ENCODE measurements at regions not wholly inside any gene's neighbourhood (a gene's known extent, or its start where the extent isn't known, plus 50 kb on each side); places are given as distances from the start of the nearest gene placed in this dataset.

DNA sequence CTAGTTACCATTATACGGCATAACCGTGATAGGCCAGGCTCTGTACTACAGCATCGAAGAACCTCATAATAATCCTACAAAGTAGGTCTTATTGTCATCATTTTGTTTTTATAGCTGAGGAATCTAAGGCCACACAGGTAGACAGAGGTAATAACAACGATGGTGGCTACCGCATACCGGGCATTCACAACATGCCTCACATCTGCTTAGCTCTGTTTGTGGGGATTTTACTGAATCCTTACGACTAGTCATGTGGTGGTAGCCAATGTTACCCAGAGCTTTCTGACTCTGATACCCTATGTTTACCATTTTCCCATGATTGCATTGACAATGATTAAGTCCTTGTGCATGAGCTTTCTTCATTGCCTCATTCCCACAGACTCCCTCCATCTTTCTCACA, 269.4 kb downstream of the TCF7L2 start:
- no peak for DNase-seq

GRCh38 chr10:113221756-113222168, 271.7 kb downstream of the TCF7L2 start:
- peak; percentile 87 for DNase-seq

DNA sequence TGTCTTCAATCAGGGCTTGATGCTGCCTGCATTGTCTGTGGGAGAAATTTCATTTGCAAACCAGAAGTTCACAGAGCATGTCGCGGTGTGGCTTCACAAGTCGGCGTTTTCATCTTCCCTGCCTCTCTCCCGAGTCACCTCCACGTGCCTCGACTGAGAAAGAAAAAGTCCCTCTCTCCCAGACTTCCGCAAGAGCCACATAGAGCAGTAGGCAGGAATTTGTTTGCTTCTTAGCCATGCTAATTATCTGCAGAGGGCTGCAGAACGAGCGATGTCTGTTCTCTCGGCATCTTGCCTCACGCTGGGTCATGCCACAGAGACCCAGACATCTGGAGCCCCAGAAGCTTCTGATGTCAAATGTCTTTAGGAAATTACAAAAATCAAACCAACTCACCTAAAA, 272.2 kb downstream of the TCF7L2 start:
- peak; percentile 33 for DNase-seq

- no peak for DNase-seq
Observed at GRCh38 chr10:113225364-113225763, 275.3 kb downstream of the TCF7L2 start.

DNA sequence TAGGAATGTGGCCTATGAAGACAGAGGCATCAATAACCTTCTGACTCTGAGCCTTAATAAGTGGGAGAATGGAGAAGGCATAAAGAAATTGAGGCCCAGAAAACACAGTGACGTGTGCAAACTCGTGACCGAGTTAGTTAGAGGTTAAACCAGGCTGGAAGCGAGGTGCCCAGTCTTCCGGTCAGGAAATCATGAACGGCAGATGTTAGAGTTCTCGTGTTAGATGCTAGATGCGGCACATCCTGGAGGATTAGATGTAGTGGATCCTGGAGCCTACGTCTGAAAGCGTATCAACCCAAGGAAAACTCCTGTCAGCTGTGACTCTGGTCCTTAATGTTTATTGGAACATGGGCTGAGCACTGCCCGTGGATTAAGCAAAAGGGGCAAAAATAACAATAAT, 275.9 kb downstream of the TCF7L2 start:
- DNase-seq, result no peak

DNA sequence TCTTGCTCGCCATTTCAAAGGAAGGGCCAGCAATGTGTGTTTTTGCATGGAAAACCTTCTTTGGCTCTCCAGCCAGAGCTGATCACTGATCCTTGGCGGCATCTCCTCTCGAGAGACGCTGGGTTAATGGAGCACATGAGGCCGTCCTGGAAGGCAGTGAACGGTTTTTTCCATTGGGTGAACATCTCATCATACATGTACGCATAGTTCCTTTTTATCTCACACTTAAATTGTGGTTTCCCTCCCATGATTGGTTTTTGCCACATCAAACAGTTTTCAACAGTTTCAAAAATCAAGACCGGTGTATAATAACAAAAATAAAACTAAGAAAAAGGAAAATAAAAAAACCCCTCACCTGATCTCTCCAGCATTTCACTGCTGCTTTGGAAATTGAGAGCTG, 276.4 kb downstream of the TCF7L2 start:
- DNase-seq, result no peak

DNA sequence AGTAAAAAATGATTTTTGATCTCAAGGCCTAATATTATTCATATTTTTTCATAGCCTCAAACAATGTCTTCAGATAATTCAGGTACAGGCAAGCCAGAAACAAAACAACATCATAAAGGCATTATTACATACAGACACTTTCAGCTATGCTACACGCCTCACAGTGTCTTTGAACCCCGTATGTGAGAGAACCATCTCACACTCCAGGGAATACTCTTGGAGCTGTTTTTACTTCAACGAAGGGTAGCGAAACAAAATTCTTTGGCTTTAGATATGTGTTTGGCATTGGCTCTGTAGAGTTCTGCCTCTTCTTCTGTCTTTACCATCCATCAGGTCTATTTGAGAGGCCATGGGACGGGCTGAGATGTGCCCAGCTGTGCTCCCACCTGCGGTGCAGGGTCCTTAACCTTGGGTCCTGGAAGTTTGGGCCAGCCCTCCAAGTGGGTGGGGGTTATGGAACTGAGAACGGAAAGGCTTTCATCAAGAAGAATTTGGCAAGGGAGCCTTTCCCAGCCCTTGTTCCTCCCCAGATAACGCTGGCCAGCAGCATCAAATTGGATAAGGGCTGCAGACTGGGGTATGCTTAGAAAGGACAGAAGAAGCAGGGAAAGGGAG, 276.9 kb downstream of the TCF7L2 start:
- DNase-seq, result no peak

GRCh38 chr10:113228530-113228929, 278.5 kb downstream of the TCF7L2 start:
- DNase-seq, result peak; percentile 79

- DNase-seq, result no peak
Observed at GRCh38 chr10:113230011-113230610, 280.1 kb downstream of the TCF7L2 start.

DNA sequence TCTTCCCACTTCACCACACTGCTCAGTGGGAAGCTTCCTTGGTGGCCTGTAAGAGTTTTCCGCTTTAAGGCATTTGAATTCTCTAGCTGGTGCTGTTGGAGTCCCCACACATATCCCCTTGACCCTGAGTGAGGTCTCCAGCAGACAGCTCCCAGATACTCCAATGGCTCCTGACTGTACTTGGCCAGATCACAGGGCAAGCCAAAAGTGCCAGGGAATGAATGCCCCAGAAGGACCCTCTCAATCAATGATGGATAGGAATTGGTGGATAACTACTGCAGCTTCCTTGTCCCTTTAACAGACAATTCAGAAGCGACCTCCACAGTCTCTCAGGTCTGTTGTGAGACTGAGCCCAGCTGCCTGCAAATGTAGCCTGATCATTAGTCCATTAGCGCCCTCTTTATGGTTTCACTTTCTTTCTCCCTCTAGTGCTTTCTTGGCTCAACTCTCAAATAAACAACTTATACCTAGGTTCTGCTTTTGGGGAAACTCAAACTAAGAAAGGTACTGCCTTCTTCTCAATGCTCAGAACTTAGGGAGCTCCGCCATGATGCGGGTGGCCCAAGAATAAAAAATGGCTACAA, 283.0 kb downstream of the TCF7L2 start:
- DNase-seq, result no peak

- no peak for DNase-seq
Observed at GRCh38 chr10:113234481-113234880, 284.4 kb downstream of the TCF7L2 start.

DNA sequence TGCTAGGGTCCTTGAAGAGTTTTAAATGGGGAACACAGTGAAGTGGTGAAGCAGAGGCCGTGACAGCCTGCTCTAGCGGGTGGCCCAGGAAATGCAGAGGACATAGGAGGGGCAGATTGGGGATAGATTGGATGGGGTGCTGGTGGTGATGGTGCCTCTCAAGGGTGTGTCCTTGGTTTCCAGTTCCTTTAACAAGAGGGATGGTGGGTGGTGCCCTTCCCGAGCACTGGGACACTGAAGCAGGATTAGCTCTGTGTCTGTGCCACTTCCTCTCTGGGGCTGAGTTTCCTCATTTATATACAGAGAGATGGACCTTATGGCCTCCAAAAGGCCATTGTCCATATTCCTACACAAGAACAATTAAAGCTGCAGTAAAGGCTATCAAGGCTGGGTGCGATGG, 285.5 kb downstream of the TCF7L2 start:
- no peak for DNase-seq

GRCh38 chr10:113236998-113237397, 287.0 kb downstream of the TCF7L2 start:
- DNase-seq, result no peak

GRCh38 chr10:113239566-113240350, 289.7 kb downstream of the TCF7L2 start:
- DNase-seq, result no peak

DNA sequence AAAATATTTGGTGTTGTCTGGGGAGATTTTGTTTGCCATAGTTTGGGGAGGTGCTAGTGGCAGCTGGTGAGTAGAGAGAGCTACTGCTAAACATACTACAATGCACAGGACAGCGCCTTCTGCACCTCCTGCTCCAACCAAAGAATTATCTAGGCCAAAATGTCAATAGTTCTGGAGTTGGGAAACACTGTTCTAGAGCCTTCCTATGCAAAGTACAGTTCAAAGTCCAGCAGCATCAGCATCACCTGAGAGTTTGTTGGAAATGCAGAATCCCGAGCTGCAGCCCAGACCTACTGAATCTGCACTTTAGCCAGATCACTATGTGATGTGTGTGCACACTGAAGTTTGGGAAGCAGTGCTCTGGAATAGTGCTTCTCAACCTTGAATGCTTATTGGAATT, 290.7 kb downstream of the TCF7L2 start:
- DNase-seq, result no peak

DNA sequence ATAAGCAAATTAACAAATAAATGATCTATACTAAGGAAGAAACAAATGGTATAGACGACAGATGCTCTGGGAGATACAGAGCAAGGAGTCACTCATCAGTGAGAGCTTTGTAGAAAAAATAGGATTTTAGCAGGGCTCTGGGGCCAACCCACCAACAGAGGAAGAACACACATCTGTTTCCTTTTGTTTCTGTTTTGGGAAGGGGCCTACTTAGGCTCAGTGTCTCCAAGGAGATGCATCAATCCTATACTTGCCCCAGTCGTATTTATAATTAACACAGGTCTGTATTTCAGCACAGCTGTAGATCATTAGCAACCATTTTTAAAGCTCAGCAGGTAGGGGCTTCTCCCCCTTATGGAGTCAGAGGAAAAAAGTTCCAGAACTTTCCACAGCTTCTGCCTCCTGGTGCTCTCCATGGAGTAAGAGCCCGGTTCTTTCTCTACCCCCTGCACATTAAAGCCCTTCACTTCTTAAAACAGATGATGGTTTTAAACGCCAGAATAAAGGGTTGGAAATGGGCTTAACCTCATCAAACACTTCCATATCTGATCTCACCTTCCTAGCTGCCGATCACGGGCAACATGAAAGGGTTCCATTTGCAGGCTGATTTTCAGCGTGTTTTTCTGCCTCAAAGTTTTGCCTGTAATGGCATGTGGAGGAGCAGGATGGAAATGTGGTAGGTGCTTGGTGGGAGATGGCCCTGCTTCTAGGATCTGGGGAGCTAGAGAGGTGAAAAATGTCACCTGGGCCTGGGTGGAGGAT, 291.7 kb downstream of the TCF7L2 start:
- no peak for DNase-seq

GRCh38 chr10:113243311-113243710, 293.3 kb downstream of the TCF7L2 start:
- no peak for DNase-seq

DNA sequence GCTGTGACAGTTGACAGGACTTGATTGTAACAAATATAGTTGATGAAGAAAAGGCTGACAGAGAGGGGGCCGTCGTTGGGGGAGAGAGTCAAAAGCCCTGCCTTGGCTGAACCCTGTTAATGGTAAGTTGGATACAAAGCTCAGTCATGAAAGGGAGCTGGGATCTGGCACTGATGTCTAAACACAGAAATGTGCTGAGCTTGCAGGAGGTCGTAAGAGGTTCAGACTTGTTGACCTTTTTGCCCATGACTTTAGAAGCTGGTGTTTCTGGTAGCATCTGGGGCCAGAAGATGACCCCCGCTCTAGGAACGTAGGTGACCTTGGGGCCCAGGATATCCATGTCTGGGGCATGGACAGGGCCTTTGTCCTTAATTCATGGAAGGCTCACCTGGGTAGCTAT, 294.7 kb downstream of the TCF7L2 start:
- DNase-seq, result no peak

DNA sequence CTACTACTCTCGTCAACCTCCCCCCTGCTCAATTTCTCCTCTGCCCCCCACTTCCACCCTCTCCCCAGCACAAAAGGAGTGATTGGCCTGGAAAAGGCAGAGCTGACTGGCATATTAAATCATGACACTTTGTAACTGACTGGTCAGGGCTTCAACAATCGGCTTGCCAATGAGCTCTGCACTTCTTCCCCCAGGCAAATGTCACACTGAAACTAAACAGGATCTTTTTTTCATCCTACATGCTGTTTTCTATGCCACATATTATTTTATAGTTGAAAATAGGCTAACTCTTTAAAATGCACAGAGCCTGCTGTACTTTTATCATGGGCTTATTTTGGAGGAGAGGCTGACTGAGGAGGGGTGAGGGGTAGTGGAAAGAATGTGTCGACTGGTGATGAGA, 295.2 kb downstream of the TCF7L2 start:
- DNase-seq, result no peak

- no peak for DNase-seq
Observed at GRCh38 chr10:113247050-113247449, 297.0 kb downstream of the TCF7L2 start.

DNA sequence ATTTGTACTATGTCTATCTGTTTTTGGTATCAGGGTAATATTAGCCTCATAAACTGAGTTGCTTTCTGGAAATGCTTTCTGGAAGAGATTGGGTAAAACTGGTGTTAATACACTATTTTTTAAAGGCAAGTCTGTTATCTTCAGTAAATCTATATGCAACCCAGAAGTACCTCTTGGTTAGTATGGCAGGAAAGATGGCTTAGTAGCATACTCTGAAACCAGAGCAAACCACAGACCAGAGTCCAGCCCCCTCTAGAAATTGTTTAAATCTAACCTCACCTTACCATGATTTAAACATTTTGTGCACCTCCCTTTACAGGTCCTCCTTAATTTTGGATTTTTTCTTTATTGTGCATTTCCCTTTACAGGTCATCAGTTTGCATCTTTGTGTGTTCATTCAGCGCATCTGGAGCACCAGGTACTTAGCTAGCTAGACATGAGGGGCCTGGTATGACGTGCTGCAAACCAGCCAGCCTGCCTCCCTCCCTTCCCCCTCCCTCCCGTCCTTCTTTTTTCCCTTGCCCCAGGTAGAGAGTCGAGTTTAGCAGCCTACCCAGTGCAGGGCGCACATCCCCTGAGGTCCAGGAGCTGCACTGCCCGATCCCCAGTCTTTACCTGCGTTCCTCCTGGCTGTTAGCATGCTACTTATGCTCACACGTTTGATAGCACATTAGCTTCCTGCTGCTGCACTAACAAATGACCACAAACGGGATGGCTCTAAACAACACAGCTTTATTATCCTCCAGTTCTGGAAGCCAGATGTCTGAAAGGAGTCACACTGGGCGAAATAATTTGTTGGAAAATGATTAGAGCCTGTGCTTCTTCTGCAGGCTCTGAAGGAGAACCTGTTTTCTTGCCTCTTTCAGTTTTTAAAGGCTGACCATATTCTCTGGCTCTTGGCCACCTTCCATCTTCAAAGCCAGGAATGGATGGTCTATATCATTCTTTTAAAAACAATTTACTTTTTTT, 299.9 kb upstream of the HABP2 start:
- DNase-seq, result no peak

Data from fibroblast of skin of right biceps (primary cell).